ENCODE measurements at regions not wholly inside any gene's neighbourhood (a gene's known extent, or its start where the extent isn't known, plus 50 kb on each side); places are given as distances from the start of the nearest gene placed in this dataset.

GRCh38 chr10:30694518-30695228, 65.1 kb upstream of the LYZL2 start:
- H4K20me1 ChIP-seq (ENCODE audit: insufficient read depth, low read length) = no peaks in the 10 kb centered on the region
- TF ChIP-seq PRDM10 (CRISPR knock-in tag; IDR thresholded peaks at IDR 0.05; ENCODE audit: low read depth) (no peak), RAD21 (CRISPR knock-in tag; IDR thresholded peaks at IDR 0.05) (no peak), NFYB (CRISPR knock-in tag; IDR thresholded peaks at IDR 0.05) (no peak), U2AF1 (optimal IDR thresholded peaks at IDR 0.05; ENCODE audit: low read depth, low read length) (no peak), MYC (CRISPR knock-in tag; IDR thresholded peaks at IDR 0.05; ENCODE audit: borderline replicate concordance) (no peak), ZKSCAN5 (CRISPR knock-in tag; IDR thresholded peaks at IDR 0.05) (no peak), DNMT1 (CRISPR knock-in tag; IDR thresholded peaks at IDR 0.05) (no peak), RBM22 (optimal IDR thresholded peaks at IDR 0.05; ENCODE audit: low read length) (no peak), ZNF7 (CRISPR knock-in tag; IDR thresholded peaks at IDR 0.05) (no peak), ZSCAN5A (CRISPR knock-in tag; IDR thresholded peaks at IDR 0.05; ENCODE audit: borderline replicate concordance) (no peak), ZFP90 (CRISPR knock-in tag; IDR thresholded peaks at IDR 0.05; ENCODE audit: borderline replicate concordance) (no peak), ZNF281 (CRISPR knock-in tag; IDR thresholded peaks at IDR 0.05; ENCODE audit: borderline replicate concordance) (no peak), RORA (CRISPR knock-in tag; IDR thresholded peaks at IDR 0.05) (no peak), ZNF230 (CRISPR knock-in tag; IDR thresholded peaks at IDR 0.05) (no peak), ZNF12 (CRISPR knock-in tag; IDR thresholded peaks at IDR 0.05) (no peak)

More at GRCh38 chr10:30694518-30695228, 65.1 kb upstream of the LYZL2 start:
- Histone ChIP-seq H3K4me1 (ENCODE audit: insufficient read depth, low read length) (no peaks in the 10 kb centered on the region), H3K79me2 (ENCODE audit: insufficient read depth, low read length) (no peaks in the 10 kb centered on the region), H3K27ac (ENCODE audit: extremely low read length, insufficient read depth, low read length) (no peak overlapping the region), H3K36me3 (replicated peaks in 1 of 2; ENCODE audit: control insufficient read depth in 1 of 2, insufficient read depth in 2 of 2, low read length in 2 of 2) (no peaks in the 10 kb centered on the region), H3K4me3 (replicated peaks in 1 of 3; ENCODE audit: insufficient read depth in 1 of 3, low read depth in 2 of 3, low read length in 3 of 3) (no peak overlapping the region), H2AFZ (ENCODE audit: low read length) (no peak overlapping the region), H3K9ac (ENCODE audit: insufficient read depth, low read depth, low read length) (no peak overlapping the region), H3K9me3 (ENCODE audit: low read length) (no peaks in the 10 kb centered on the region), H3K4me2 (ENCODE audit: low read depth, low read length) (no peak overlapping the region), H3K27me3 (ENCODE audit: control insufficient read depth in 1 of 2, insufficient read depth in 2 of 2, low read length in 2 of 2) (peaks cover 0 to 22% of the 10 kb centered on the region in 2 experiments; a peak in 1 of 5 replicates)
- BruUV-seq (replicated peaks) = no TSS peak
- CTCF ChIA-PET (ENCODE audit: low intra/inter-chr PET ratio, low total read pairs) = no interaction called here
- DNase-seq (ENCODE audit: low spot score) (no peak), FAIRE-seq (no peak), ATAC-seq (no peak)
- in situ Hi-C loops (cut with HindIII; ENCODE audit: extremely low pct_ligation_motif_present, low pct_unique_long_range_greater_than_20kb) (no loop called here), intact Hi-C loops (cut with micrococcal nuclease; ENCODE audit: unreplicated experiment) (no loop called here)
- POLR2A ChIA-PET = no interaction called here
- 34% methylated on average over 6 of the region's 6 CpGs for WGBS (ENCODE audit: low lambda C conversion rate)

Measured in HepG2 (cell line).